ENCODE measurements at regions not wholly inside any gene's neighbourhood (a gene's known extent, or its start where the extent isn't known, plus 50 kb on each side); places are given as distances from the start of the nearest gene placed in this dataset.

DNA sequence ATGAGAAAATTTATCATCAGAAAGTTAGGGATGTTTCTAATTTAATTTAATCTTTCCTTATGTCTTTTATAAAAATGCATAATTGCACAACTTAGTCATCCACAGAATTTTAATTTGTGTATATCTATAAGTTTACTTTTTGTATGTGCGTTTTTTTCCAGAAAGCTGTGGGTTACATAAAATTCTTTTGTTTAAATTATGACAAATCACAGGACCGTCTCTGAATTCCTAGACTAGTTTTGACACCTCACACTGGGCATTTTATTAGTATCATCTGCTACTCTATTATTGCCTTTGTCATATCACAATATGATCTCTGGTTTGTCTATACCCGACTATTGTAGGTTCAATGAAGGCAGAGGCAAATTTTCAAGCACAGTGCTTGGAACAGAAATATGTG lies 482.4 kb upstream of the SEMA3D start:
- no peaks in the 10 kb centered on the region for H3K4me1 ChIP-seq
- ATAC-seq (no peak), DNase-seq (no peak)
- H3K27me3 ChIP-seq, result no peaks in the 10 kb centered on the region
- TF ChIP-seq, protein P1, sequence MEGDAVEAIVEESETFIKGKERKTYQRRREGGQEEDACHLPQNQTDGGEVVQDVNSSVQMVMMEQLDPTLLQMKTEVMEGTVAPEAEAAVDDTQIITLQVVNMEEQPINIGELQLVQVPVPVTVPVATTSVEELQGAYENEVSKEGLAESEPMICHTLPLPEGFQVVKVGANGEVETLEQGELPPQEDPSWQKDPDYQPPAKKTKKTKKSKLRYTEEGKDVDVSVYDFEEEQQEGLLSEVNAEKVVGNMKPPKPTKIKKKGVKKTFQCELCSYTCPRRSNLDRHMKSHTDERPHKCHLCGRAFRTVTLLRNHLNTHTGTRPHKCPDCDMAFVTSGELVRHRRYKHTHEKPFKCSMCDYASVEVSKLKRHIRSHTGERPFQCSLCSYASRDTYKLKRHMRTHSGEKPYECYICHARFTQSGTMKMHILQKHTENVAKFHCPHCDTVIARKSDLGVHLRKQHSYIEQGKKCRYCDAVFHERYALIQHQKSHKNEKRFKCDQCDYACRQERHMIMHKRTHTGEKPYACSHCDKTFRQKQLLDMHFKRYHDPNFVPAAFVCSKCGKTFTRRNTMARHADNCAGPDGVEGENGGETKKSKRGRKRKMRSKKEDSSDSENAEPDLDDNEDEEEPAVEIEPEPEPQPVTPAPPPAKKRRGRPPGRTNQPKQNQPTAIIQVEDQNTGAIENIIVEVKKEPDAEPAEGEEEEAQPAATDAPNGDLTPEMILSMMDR (IDR thresholded peaks at IDR 0.05), result no peak
- peaks cover 0 to 5% (median 0%) of the 10 kb centered on the region in 11 donors for H3K9me3 ChIP-seq
- H3K27ac ChIP-seq, result no peak overlapping the region
- intact Hi-C loops (cut with DNase I), result no loop called here
- 85 to 90% methylated on average over 3 of the region's 3 CpGs for WGBS, 2 donors
- no peaks in the 10 kb centered on the region for H3K36me3 ChIP-seq
- H3K4me3 ChIP-seq, result no peak overlapping the region

- WGBS, 2 donors, result 93 to 96% methylated on average over 2 of the region's 2 CpGs
- H3K36me3 ChIP-seq, result no peaks in the 10 kb centered on the region
- H3K27me3 ChIP-seq, result no peaks in the 10 kb centered on the region
- H3K4me3 ChIP-seq, result no peak overlapping the region
- TF ChIP-seq, protein P1 (IDR thresholded peaks at IDR 0.05), result no peak
- no peak for ATAC-seq
- no peaks in the 10 kb centered on the region for H3K4me1 ChIP-seq
- no peak for DNase-seq
- no peaks in the 10 kb centered on the region for H3K9me3 ChIP-seq
- no peak overlapping the region for H3K27ac ChIP-seq
- intact Hi-C loops (cut with DNase I), result no loop called here
Measured at GRCh38 chr7:85664341-85664740, 477.5 kb upstream of the SEMA3D start.

GRCh38 chr7:85659364-85659763 lies 472.5 kb upstream of the SEMA3D start:
- Histone ChIP-seq H3K4me1 (no peaks in the 10 kb centered on the region), H3K9me3 (no peaks in the 10 kb centered on the region), H3K27ac (no peak overlapping the region), H3K4me3 (no peak overlapping the region), H3K36me3 (no peaks in the 10 kb centered on the region), H3K27me3 (no peaks in the 10 kb centered on the region)
- DNase-seq (no peak), ATAC-seq (no peak)
- intact Hi-C loops (cut with DNase I), result no loop called here
- TF ChIP-seq, protein P1 (IDR thresholded peaks at IDR 0.05), result no peak

GRCh38 chr7:85655252-85655651 lies 468.4 kb upstream of the SEMA3D start:
- Histone ChIP-seq H3K36me3 (no peaks in the 10 kb centered on the region), H3K27me3 (no peaks in the 10 kb centered on the region), H3K9me3 (no peaks in the 10 kb centered on the region), H3K27ac (no peak overlapping the region), H3K4me3 (no peak overlapping the region), H3K4me1 (no peaks in the 10 kb centered on the region)
- ATAC-seq, result no peak
- intact Hi-C loops (cut with DNase I), result no loop called here
- no peak for DNase-seq
- TF ChIP-seq, protein P1 (IDR thresholded peaks at IDR 0.05), result no peak
- WGBS, 2 donors, result 89 to 91% methylated on average over 5 of the region's 5 CpGs

GRCh38 chr7:85644272-85644671 lies 457.4 kb upstream of the SEMA3D start:
- Histone ChIP-seq H3K4me3 (no peak overlapping the region), H3K27me3 (no peaks in the 10 kb centered on the region), H3K36me3 (no peaks in the 10 kb centered on the region), H3K4me1 (no peaks in the 10 kb centered on the region), H3K27ac (no peak overlapping the region), H3K9me3 (no peaks in the 10 kb centered on the region)
- TF ChIP-seq, protein P1 (IDR thresholded peaks at IDR 0.05), result no peak
- intact Hi-C loops (cut with DNase I), result no loop called here
- DNase-seq, result no peak
- no peak for ATAC-seq
- WGBS, 2 donors, result 89 to 90% methylated on average over 2 of the region's 2 CpGs
